Parathyroid adenoma (tissue), 2 donors: ENCODE measurements at regions not wholly inside any gene's neighbourhood (a gene's known extent, or its start where the extent isn't known, plus 50 kb on each side); places are given as distances from the start of the nearest gene placed in this dataset.

Source experiments
- H2AFZ ChIP-seq: fragments of 300-600 bp; sonication (generic); one replicate; pipeline ENCODE4 v1.7.0; 2017; ENCODE audit warnings: antibody characterized with exemption, mild to moderate bottlenecking
- H3K27ac ChIP-seq: fragments of 300-600 bp; sonication (generic); one replicate; pipeline ENCODE4 v1.7.0; 2017
- H3K27me3 ChIP-seq: fragments of 300-600 bp; sonication (generic); one replicate; pipeline ENCODE4 v1.7.0; 2017; ENCODE audit warnings: low read length; ENCODE audit not compliant: control insufficient read depth, insufficient read depth
- H3K36me3 ChIP-seq: fragments of 300-600 bp; sonication (generic); one replicate; pipeline ENCODE4 v1.7.0; 2017; ENCODE audit warnings: low read length; ENCODE audit not compliant: control insufficient read depth, insufficient read depth
- H3K4me1 ChIP-seq: fragments of 300-600 bp; sonication (generic); one replicate; pipeline ENCODE4 v1.7.0; 2017; ENCODE audit warnings: control low read depth
- H3K4me2 ChIP-seq: fragments of 300-600 bp; sonication (generic); one replicate; pipeline ENCODE4 v1.7.0; 2017; ENCODE audit warnings: low read length
- H3K4me3 ChIP-seq: fragments of 300-600 bp; sonication (generic); one replicate; pipeline ENCODE4 v1.7.0; 2017; ENCODE audit warnings: low read depth, low read length
- H3K79me2 ChIP-seq: fragments of 300-600 bp; sonication (generic); one replicate; pipeline ENCODE4 v1.7.0; 2017; ENCODE audit warnings: control low read depth
- H3K9ac ChIP-seq: fragments of 300-600 bp; sonication (generic); one replicate; pipeline ENCODE4 v1.7.0; 2017; ENCODE audit warnings: mild to moderate bottlenecking
- H3K9me3 ChIP-seq: fragments of 300-600 bp; sonication (generic); one replicate; pipeline ENCODE4 v1.7.0; 2017; ENCODE audit warnings: low read length; ENCODE audit not compliant: control insufficient read depth
- TF ChIP-seq, protein P1 (sequence below): fragments of 300-600 bp; sonication (generic); IDR thresholded peaks from one replicate; pipeline ENCODE4 v1.7.0; 2017; ENCODE audit warnings: antibody characterized with exemption, mild to moderate bottlenecking
- donor health status: primary hyperparathyroidism.

DNA sequence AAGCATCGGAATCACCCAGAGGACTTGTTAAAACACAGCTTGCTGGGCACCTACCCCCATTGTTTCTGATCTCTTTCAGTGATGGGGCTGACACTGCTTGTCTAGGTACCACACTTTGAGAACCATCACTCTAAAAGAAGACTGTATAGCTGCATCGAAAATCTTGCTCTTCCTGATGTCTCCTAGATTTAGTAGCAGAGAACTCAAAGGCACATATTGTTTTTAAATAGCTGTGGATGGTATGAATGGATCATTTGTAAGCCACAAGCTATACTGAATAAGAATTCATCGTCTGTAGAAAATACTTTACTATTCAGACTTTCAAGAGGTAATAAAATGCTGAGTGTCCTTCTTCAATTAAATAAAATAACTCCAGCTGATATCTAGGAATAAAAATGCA is 405.4 kb downstream of the ANKRD50 start:
- no peaks in the 10 kb centered on the region for H3K9me3 ChIP-seq
- TF ChIP-seq, protein P1, sequence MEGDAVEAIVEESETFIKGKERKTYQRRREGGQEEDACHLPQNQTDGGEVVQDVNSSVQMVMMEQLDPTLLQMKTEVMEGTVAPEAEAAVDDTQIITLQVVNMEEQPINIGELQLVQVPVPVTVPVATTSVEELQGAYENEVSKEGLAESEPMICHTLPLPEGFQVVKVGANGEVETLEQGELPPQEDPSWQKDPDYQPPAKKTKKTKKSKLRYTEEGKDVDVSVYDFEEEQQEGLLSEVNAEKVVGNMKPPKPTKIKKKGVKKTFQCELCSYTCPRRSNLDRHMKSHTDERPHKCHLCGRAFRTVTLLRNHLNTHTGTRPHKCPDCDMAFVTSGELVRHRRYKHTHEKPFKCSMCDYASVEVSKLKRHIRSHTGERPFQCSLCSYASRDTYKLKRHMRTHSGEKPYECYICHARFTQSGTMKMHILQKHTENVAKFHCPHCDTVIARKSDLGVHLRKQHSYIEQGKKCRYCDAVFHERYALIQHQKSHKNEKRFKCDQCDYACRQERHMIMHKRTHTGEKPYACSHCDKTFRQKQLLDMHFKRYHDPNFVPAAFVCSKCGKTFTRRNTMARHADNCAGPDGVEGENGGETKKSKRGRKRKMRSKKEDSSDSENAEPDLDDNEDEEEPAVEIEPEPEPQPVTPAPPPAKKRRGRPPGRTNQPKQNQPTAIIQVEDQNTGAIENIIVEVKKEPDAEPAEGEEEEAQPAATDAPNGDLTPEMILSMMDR: no peak
- no peak overlapping the region for H3K27ac ChIP-seq
- H3K4me3 ChIP-seq: no peak overlapping the region
- no peak overlapping the region for H2AFZ ChIP-seq
- H3K4me2 ChIP-seq: no peak overlapping the region
- no peaks in the 10 kb centered on the region for H3K4me1 ChIP-seq
- H3K27me3 ChIP-seq: no peaks in the 10 kb centered on the region
- no peaks in the 10 kb centered on the region for H3K79me2 ChIP-seq
- no peak overlapping the region for H3K9ac ChIP-seq
- no peaks in the 10 kb centered on the region for H3K36me3 ChIP-seq

DNA sequence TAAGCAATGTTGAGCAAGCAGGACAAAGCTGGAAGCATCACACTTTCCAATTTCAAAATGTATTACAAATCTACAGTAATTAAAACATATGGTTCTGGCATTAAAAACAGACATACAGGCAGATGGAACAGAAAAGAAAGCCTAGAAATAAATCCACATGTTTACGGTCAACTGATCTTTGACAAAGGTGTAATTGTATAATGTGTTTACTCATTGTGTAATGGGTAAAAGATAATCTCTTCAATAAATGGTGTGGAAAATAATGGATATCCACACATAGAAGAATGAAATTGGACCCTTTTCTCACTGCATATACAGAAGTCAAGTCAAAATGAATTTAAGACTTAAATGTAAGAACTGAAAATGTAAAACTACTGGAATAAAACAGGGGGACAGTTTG is 394.2 kb downstream of the ANKRD50 start:
- H3K4me3 ChIP-seq: no peak overlapping the region

DNA sequence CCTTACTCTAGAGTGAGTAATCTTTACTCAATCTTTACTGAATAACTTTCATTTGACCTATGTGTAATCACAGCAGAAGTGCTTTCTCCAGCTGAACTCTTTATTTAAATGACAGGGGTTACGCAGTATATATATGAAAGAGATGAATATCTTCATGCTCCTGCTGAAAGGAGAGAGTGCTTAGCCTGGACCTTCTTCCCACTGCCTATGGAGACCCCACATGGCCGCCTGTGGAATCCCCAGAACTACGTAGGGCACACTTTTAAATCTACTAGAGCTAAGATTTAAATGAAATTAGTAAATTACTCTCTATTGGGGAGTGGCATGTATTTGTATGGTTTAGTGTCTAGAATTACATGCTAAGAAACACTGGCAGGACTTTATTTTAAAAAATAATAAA is 391.2 kb downstream of the ANKRD50 start:
- Histone ChIP-seq H3K27me3 (no peaks in the 10 kb centered on the region), H3K79me2 (no peaks in the 10 kb centered on the region), H3K27ac (no peak overlapping the region), H3K4me2 (no peak overlapping the region), H3K9ac (no peak overlapping the region), H2AFZ (no peak overlapping the region), H3K4me1 (no peaks in the 10 kb centered on the region), H3K36me3 (no peaks in the 10 kb centered on the region), H3K9me3 (no peaks in the 10 kb centered on the region), H3K4me3 (no peak overlapping the region)
- TF ChIP-seq, protein P1: no peak

More for the DNA sequence above, 394.2 kb downstream of the ANKRD50 start:
- no peaks in the 10 kb centered on the region for H3K4me1 ChIP-seq
- H3K4me2 ChIP-seq: no peak overlapping the region
- H3K9me3 ChIP-seq: no peaks in the 10 kb centered on the region
- H3K27me3 ChIP-seq: no peaks in the 10 kb centered on the region
- no peaks in the 10 kb centered on the region for H3K79me2 ChIP-seq
- H3K27ac ChIP-seq: no peak overlapping the region
- H2AFZ ChIP-seq: no peak overlapping the region
- H3K9ac ChIP-seq: no peak overlapping the region
- H3K36me3 ChIP-seq: no peaks in the 10 kb centered on the region
- TF ChIP-seq, protein P1: no peak

DNA sequence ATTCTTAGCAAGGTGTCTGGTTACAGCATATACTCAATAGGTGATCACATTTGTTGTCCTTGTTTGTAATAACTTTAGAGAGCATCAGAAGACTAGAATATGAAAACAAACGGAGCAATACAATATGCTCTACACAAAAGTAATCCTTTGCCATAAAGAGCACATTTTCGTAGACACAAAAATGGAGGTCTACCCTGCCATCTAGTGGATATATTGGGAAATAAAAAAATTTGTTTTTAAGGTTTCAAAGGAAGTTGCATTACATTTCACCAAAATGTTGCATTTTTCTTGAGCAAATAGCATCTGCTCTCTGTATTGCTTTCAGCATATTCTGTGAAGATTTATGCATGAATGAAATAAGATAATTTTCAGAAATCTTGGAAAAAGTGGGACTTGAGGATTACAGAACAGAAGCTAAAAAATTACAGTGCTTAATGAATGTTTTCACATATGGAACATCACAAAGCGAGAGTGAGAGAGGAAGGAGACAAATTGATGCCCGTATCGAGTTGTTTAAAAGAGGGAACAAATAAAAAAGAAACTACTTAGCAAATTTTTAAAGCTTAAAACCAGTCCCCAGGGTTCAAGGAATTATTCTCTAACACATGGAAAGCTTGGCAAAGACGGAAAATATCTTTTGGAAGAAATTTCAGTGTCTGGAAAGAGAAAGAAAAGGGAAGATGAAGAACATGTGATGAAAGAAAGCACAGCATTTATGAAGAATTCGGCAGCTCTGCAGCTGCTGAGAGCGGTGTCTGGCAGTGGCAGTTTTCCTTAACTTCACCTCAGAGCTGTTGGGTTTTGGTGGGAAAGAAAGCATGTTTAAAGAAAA is 390.1 kb downstream of the ANKRD50 start:
- no peaks in the 10 kb centered on the region for H3K36me3 ChIP-seq
- H3K9ac ChIP-seq: no peak overlapping the region
- no peaks in the 10 kb centered on the region for H3K9me3 ChIP-seq
- H3K4me1 ChIP-seq: no peaks in the 10 kb centered on the region
- no peaks in the 10 kb centered on the region for H3K27me3 ChIP-seq
- H3K27ac ChIP-seq: no peak overlapping the region
- no peak overlapping the region for H3K4me2 ChIP-seq
- H2AFZ ChIP-seq: no peak overlapping the region
- TF ChIP-seq, protein P1: peak; percentile 42
- H3K4me3 ChIP-seq: no peak overlapping the region
- H3K79me2 ChIP-seq: no peaks in the 10 kb centered on the region

DNA sequence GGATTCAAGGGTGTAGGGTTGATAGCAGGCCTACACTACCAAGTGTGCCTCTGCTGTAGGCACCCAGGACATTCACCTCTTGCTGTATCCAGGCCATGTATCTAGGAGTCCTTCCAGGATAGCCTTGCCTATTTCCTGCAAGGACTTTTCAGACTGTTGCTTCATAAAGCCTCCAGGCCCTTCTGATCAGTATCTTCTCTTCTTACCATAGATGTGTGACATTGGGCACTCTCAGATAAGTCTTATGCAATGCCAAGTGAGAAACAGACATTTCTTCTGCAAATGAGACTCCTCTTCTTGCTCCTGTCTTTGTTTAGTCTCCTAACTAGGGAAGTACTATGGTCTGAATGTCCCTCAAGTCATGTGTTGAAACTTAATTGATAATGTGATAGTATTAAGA is 386.8 kb downstream of the ANKRD50 start:
- TF ChIP-seq, protein P1: no peak
- Histone ChIP-seq H3K27ac (no peak overlapping the region), H3K4me2 (no peak overlapping the region), H3K36me3 (no peaks in the 10 kb centered on the region), H3K9me3 (no peaks in the 10 kb centered on the region), H3K4me1 (peaks cover 2% of the 10 kb centered on the region), H3K79me2 (no peaks in the 10 kb centered on the region), H3K4me3 (no peak overlapping the region), H2AFZ (no peak overlapping the region), H3K9ac (no peak overlapping the region), H3K27me3 (no peaks in the 10 kb centered on the region)
